Endothelial cell of umbilical vein (primary cell): ENCODE measurements at regions not wholly inside any gene's neighbourhood (a gene's known extent, or its start where the extent isn't known, plus 50 kb on each side); places are given as distances from the start of the nearest gene placed in this dataset.

Experiments
- BruUV-seq: library from RNA; stranded (reverse); fragments of 400-500 nt; replicated peaks from 2 replicates; lab custom pipeline; 2021; lab: Mats Ljungman, UMichigan
- CTCF ChIA-PET: fragments of 300-600, 350-600 bp; sonication (Branson Sonifier 250); formaldehyde crosslinking; loops from one replicate; lab custom pipeline; 2021; ENCODE audit warnings: antibody characterized with exemption, inconsistent platforms; lab: Charles Lee
- POLR2A ChIA-PET: fragments of 300-600, 350-600 bp; sonication (Branson Sonifier 250); formaldehyde crosslinking; loops from one replicate; lab custom pipeline; 2021; ENCODE audit warnings: antibody characterized with exemption, inconsistent platforms; lab: Charles Lee
- DNase-seq: peaks from one replicate; pipeline ENCODE4 v3.0.0-alpha.2; 2011; ENCODE audit warnings: low read depth, low spot score
- FAIRE-seq: peaks from 2 replicates; lab custom pipeline; 2011; peaks lifted over from hg19 to GRCh38; lab: Jason Lieb, UNC
- H2AFZ ChIP-seq: 2 replicates; pipeline ENCODE4 v1.6.0; 2012; ENCODE audit warnings: low read depth, low read length, control low read depth, inconsistent platforms
- H3K27ac ChIP-seq: 2 replicates; pipeline ENCODE4 v1.5.1; 2011; ENCODE audit warnings: low read depth, mild to moderate bottlenecking, control low read depth, low read length, moderate library complexity; ENCODE audit not compliant: insufficient read depth
- H3K27me3 ChIP-seq, 2 experiments: 2 replicates each; pipeline versions ENCODE4 v1.6.0 to v1.6.1; 2011; ENCODE audit warnings: low read length in 2 of 2, mixed read lengths in 1 of 2; ENCODE audit not compliant: control insufficient read depth in 2 of 2, insufficient read depth in 2 of 2
- H3K36me3 ChIP-seq, 2 experiments: 2 replicates in 1 of 2; 3 replicates in 1 of 2; pipeline ENCODE4 v1.5.1; 2011; ENCODE audit warnings: low read length in 2 of 2, mild to moderate bottlenecking in 1 of 2, moderate library complexity in 1 of 2; ENCODE audit not compliant: control insufficient read depth in 2 of 2, insufficient read depth in 2 of 2; ENCODE audit errors: extremely low read depth in 1 of 2
- H3K4me1 ChIP-seq: 3 replicates; pipeline ENCODE4 v1.5.1; 2011; ENCODE audit warnings: mild to moderate bottlenecking, low read length; ENCODE audit not compliant: control insufficient read depth, insufficient read depth; ENCODE audit errors: extremely low read depth
- H3K4me2 ChIP-seq: 2 replicates; pipeline ENCODE4 v1.6.1; 2011; ENCODE audit warnings: low read length, control low read depth, mixed read lengths; ENCODE audit not compliant: insufficient read depth
- H3K4me3 ChIP-seq, 3 experiments: fragments of 200-600 bp in 1 of 3; sonication (generic), shearing (Covaris generic) in 1 of 3; replicated peaks in 1 of 3; 2 replicates each; pipeline ENCODE4 v1.5.1; 2011 to 2016; ENCODE audit warnings: control low read depth in 3 of 3, low read length in 3 of 3, mild to moderate bottlenecking in 2 of 3, inconsistent platforms in 1 of 3, low read depth in 1 of 3, moderate library complexity in 1 of 3; ENCODE audit not compliant: insufficient read depth in 1 of 3
- H3K79me2 ChIP-seq: 2 replicates; pipeline ENCODE4 v1.6.0; 2012; ENCODE audit warnings: low read length, inconsistent platforms; ENCODE audit not compliant: control insufficient read depth, insufficient read depth
- H3K9ac ChIP-seq: replicated peaks from 2 replicates; pipeline ENCODE3; 2011; ENCODE audit warnings: low read length, control low read depth; ENCODE audit not compliant: insufficient read depth; ENCODE audit errors: extremely low read depth
- H3K9me1 ChIP-seq: replicated peaks from 3 replicates; pipeline ENCODE4 v1.6.0; 2011; ENCODE audit warnings: mild to moderate bottlenecking, low read length; ENCODE audit not compliant: control insufficient read depth, insufficient read depth; ENCODE audit errors: extremely low read depth
- H3K9me3 ChIP-seq: replicated peaks from 2 replicates; pipeline ENCODE4 v1.5.1; 2012; ENCODE audit warnings: low read length, inconsistent platforms; ENCODE audit not compliant: control insufficient read depth, insufficient read depth
- H4K20me1 ChIP-seq: replicated peaks from 2 replicates; pipeline ENCODE3; 2011; ENCODE audit warnings: mild to moderate bottlenecking, low read length; ENCODE audit not compliant: control insufficient read depth, insufficient read depth; ENCODE audit errors: extremely low read depth
- CTCF ChIP-seq, 2 donors: IDR thresholded peaks; 1 replicate in 1 of 2; 2 replicates in 1 of 2; pipeline ENCODE4 v1.5.1; 2011; ENCODE audit warnings: low read length in 2 of 2, mild to moderate bottlenecking in 2 of 2, moderate library complexity in 2 of 2, control low read depth in 1 of 2, inconsistent platforms in 1 of 2, low read depth in 1 of 2; ENCODE audit not compliant: insufficient read depth in 1 of 2; ENCODE audit errors: extremely low read depth in 1 of 2
- EZH2 ChIP-seq: IDR thresholded peaks from 2 replicates; pipeline ENCODE4 v1.6.1; 2012; ENCODE audit warnings: borderline replicate concordance, low read depth, mild to moderate bottlenecking, moderate library complexity, low read length, inconsistent platforms; ENCODE audit not compliant: severe bottlenecking
- FOS ChIP-seq: IDR thresholded peaks from 2 replicates; pipeline ENCODE4 v1.6.1; 2011; ENCODE audit warnings: mild to moderate bottlenecking, low read length, moderate library complexity, borderline replicate concordance; ENCODE audit not compliant: insufficient read depth
- GATA2 ChIP-seq: IDR thresholded peaks from 2 replicates; pipeline ENCODE4 v1.7.0; 2011; ENCODE audit warnings: low read depth, mild to moderate bottlenecking, moderate library complexity, mixed read lengths, low read length; ENCODE audit not compliant: insufficient read length, insufficient read depth
- JUN ChIP-seq: IDR thresholded peaks from 2 replicates; pipeline ENCODE4 v1.6.1; 2011; ENCODE audit warnings: borderline replicate concordance, low read depth; ENCODE audit not compliant: insufficient read length, insufficient read depth
- MAX ChIP-seq: IDR thresholded peaks from 2 replicates; pipeline ENCODE4 v1.6.1; 2011; ENCODE audit not compliant: insufficient read depth, insufficient read length
- MYC ChIP-seq: IDR thresholded peaks from one replicate; pipeline ENCODE4 v1.6.1; 2011; ENCODE audit warnings: mild to moderate bottlenecking, low read depth, low read length
- POLR2A ChIP-seq: IDR thresholded peaks from 2 replicates; pipeline ENCODE4 v1.6.1; 2012; ENCODE audit warnings: low read depth, mild to moderate bottlenecking, control low read depth, low read length
- POLR2AphosphoS5 ChIP-seq: IDR thresholded peaks from 2 replicates; pipeline ENCODE4 v1.6.1; 2012; ENCODE audit warnings: low read depth, mild to moderate bottlenecking, control low read depth, low read length, moderate library complexity; ENCODE audit not compliant: insufficient read depth
- dilution Hi-C: fragments of 300-500 bp; cut with MboI; formaldehyde crosslinking; loops from one replicate; pipeline ENCODE4 v1.15.0; 2019; ENCODE audit warnings: low sequenced_read_pairs; ENCODE audit not compliant: extremely low pct_ligation_motif_present
- intact Hi-C: fragments of 100-400 bp; cut with micrococcal nuclease; formaldehyde crosslinking; loops from one replicate; pipeline ENCODE4 v1.10.0; 2022

- ChIA-PET CTCF (no interaction called here), POLR2A (no interaction called here)
- DNase-seq: no peak
- no peak for TF ChIP-seq CTCF (IDR thresholded peaks at IDR 0.05; ENCODE audit: extremely low read depth in 1 of 2, insufficient read depth in 1 of 2, low read depth in 1 of 2, low read length in 2 of 2)
- no peak for TF ChIP-seq FOS
- TF ChIP-seq GATA2: no peak
- no peak for TF ChIP-seq POLR2A
- no peak for TF ChIP-seq JUN
- no peaks in the 10 kb centered on the region for H4K20me1 ChIP-seq
- no peak for FAIRE-seq
- H3K4me2 ChIP-seq: no peak overlapping the region
- H3K9me1 ChIP-seq: no peaks in the 10 kb centered on the region
- dilution Hi-C loops: no loop called here
- H3K4me1 ChIP-seq: no peaks in the 10 kb centered on the region
- H3K27ac ChIP-seq: no peak overlapping the region
- no peaks in the 10 kb centered on the region for H3K9me3 ChIP-seq
- H3K9ac ChIP-seq: no peak overlapping the region
- no peaks in the 10 kb centered on the region for H3K79me2 ChIP-seq
- H3K27me3 ChIP-seq: no peaks in the 10 kb centered on the region
- no peaks in the 10 kb centered on the region for H3K36me3 ChIP-seq
- intact Hi-C loops: no loop called here
- no TSS peak for BruUV-seq
- H3K4me3 ChIP-seq: no peak overlapping the region
- H2AFZ ChIP-seq: no peak overlapping the region
These were observed 532.2 kb upstream of the DPPA4 start for GRCh38 chr3:109869586-109869985.

GRCh38 chr3:109874896-109875708, 537.8 kb upstream of the DPPA4 start:
- dilution Hi-C loops (no loop called here), intact Hi-C loops (no loop called here)
- Histone ChIP-seq H3K79me2 (no peaks in the 10 kb centered on the region), H3K27ac (no peak overlapping the region), H4K20me1 (no peaks in the 10 kb centered on the region), H2AFZ (no peak overlapping the region), H3K9ac (no peak overlapping the region), H3K9me1 (no peaks in the 10 kb centered on the region), H3K4me1 (no peaks in the 10 kb centered on the region), H3K9me3 (no peaks in the 10 kb centered on the region), H3K36me3 (no peaks in the 10 kb centered on the region), H3K4me2 (no peak overlapping the region), H3K27me3 (no peaks in the 10 kb centered on the region), H3K4me3 (no peak overlapping the region)
- FAIRE-seq: no peak
- ChIA-PET POLR2A (no interaction called here), CTCF (no interaction called here)
- TF ChIP-seq FOS: no peak
- TF ChIP-seq POLR2A: no peak
- no peak for TF ChIP-seq GATA2
- TF ChIP-seq CTCF (IDR thresholded peaks at IDR 0.05; ENCODE audit: extremely low read depth in 1 of 2, insufficient read depth in 1 of 2, low read depth in 1 of 2, low read length in 2 of 2): no peak
- TF ChIP-seq JUN: no peak
- no peak for TF ChIP-seq MAX
- TF ChIP-seq EZH2: no peak
- TF ChIP-seq POLR2AphosphoS5: no peak
- no peak for TF ChIP-seq MYC
- BruUV-seq: no TSS peak
- DNase-seq: no peak
